Endodermal cell (in vitro differentiated cells): ENCODE measurements at regions not wholly inside any gene's neighbourhood (a gene's known extent, or its start where the extent isn't known, plus 50 kb on each side); places are given as distances from the start of the nearest gene placed in this dataset.

ENCODE experiments used
- DNase-seq: peaks from one replicate; pipeline ENCODE4 v3.0.0-alpha.2; 2017
- H3K27ac ChIP-seq: 2 replicates; pipeline ENCODE4 v1.5.1; 2013; ENCODE audit warnings: mild to moderate bottlenecking, low read depth, low read length, moderate library complexity
- H3K27me3 ChIP-seq: 2 replicates; pipeline ENCODE4 v1.6.1; 2013; ENCODE audit warnings: mild to moderate bottlenecking, low read length, moderate library complexity; ENCODE audit not compliant: insufficient read depth, control insufficient read depth, poor library complexity, severe bottlenecking
- H3K36me3 ChIP-seq: 2 replicates; pipeline ENCODE4 v1.7.0; 2013; ENCODE audit warnings: mild to moderate bottlenecking, low read length, moderate library complexity; ENCODE audit not compliant: control insufficient read depth, insufficient read depth
- H3K4me1 ChIP-seq: one replicate; pipeline ENCODE4 v1.7.0; 2013; ENCODE audit warnings: low read length; ENCODE audit not compliant: control insufficient read depth, insufficient read depth
- H3K4me3 ChIP-seq: 2 replicates; pipeline ENCODE4 v1.5.1; 2013; ENCODE audit warnings: mild to moderate bottlenecking, low read length, moderate library complexity
- H3K9ac ChIP-seq: 2 replicates; pipeline ENCODE4 v1.6.1; 2013; ENCODE audit warnings: mild to moderate bottlenecking, low read length, moderate library complexity; ENCODE audit not compliant: poor library complexity, severe bottlenecking; ENCODE audit errors: extremely low read depth
- H3K9me3 ChIP-seq: 2 replicates; pipeline ENCODE4 v1.6.1; 2013; ENCODE audit warnings: mild to moderate bottlenecking, low read length, moderate library complexity; ENCODE audit not compliant: control insufficient read depth
- H3K27ac Mint-ChIP-seq: 2 replicates; pipeline ENCODE4 v1.8.0; 2020; ENCODE audit warnings: mixed read lengths
- H3K27me3 Mint-ChIP-seq: 2 replicates; pipeline ENCODE4 v1.8.0; 2021; ENCODE audit warnings: mild to moderate bottlenecking, mixed read lengths; ENCODE audit not compliant: insufficient read depth
- H3K36me3 Mint-ChIP-seq: 2 replicates; pipeline ENCODE4 v1.8.0; 2020; ENCODE audit warnings: low read depth, mixed read lengths
- H3K4me1 Mint-ChIP-seq: 2 replicates; pipeline ENCODE4 v1.8.0; 2020; ENCODE audit warnings: mixed read lengths
- H3K4me3 Mint-ChIP-seq: 2 replicates; pipeline ENCODE4 v1.8.0; 2020; ENCODE audit warnings: mild to moderate bottlenecking, moderate library complexity, mixed read lengths
- H3K9me3 Mint-ChIP-seq: 2 replicates; pipeline ENCODE4 v1.8.0; 2020; ENCODE audit warnings: mild to moderate bottlenecking, mixed read lengths
- CTCF ChIP-seq: fragments of 200-600 bp; sonication (generic); conservative IDR thresholded peaks from 2 replicates; pipeline ENCODE4 v1.5.0; 2021; ENCODE audit warnings: antibody characterized with exemption, mild to moderate bottlenecking
- WGBS, 2 experiments: methylation state at CpG; one replicate each; pipeline versions ENCODE4 v1.1.5 to v1.1.7; 2013; ENCODE audit warnings: missing lambda C conversion rate in 2 of 2, mixed read lengths in 1 of 2; ENCODE audit not compliant: insufficient coverage in 1 of 2, insufficient read length in 1 of 2; 5-methylcytosine and 5-hydroxymethylcytosine counted together

GRCh38 chr13:40341501-40341900, 324.9 kb downstream of the FOXO1 start:
- H3K9me3 Mint-ChIP-seq = no peaks in the 10 kb centered on the region
- peaks cover 48% of the 10 kb centered on the region for H3K4me1 Mint-ChIP-seq
- no peak for DNase-seq
- Histone ChIP-seq H3K27me3 (no peaks in the 10 kb centered on the region), H3K27ac (peak overlapping the region; percentile 94), H3K9ac (no peak overlapping the region), H3K36me3 (no peaks in the 10 kb centered on the region), H3K9me3 (peaks cover 4% of the 10 kb centered on the region), H3K4me3 (no peak overlapping the region), H3K4me1 (peaks cover 31% of the 10 kb centered on the region)
- H3K4me3 Mint-ChIP-seq = no peak overlapping the region
- TF ChIP-seq CTCF = no peak
- 68 to 85% methylated on average over 3 of the region's 3 CpGs for WGBS, 2 experiments
- peaks cover 3% of the 10 kb centered on the region for H3K27me3 Mint-ChIP-seq
- H3K36me3 Mint-ChIP-seq = no peaks in the 10 kb centered on the region
- no peak overlapping the region for H3K27ac Mint-ChIP-seq

GRCh38 chr13:40342461-40342860, 324.0 kb downstream of the FOXO1 start:
- H3K4me3 ChIP-seq = no peak overlapping the region
- H3K27me3 ChIP-seq = no peaks in the 10 kb centered on the region
- Mint-ChIP-seq H3K36me3 (no peaks in the 10 kb centered on the region), H3K4me1 (peaks cover 38% of the 10 kb centered on the region), H3K27ac (no peak overlapping the region), H3K9me3 (no peaks in the 10 kb centered on the region), H3K4me3 (no peak overlapping the region), H3K27me3 (peaks cover 3% of the 10 kb centered on the region)
- WGBS, 2 experiments = 94 to 100% methylated on average over 2 to 7 of the region's 7 CpGs
- no peak overlapping the region for H3K27ac ChIP-seq
- no peak overlapping the region for H3K9ac ChIP-seq
- peaks cover 24% of the 10 kb centered on the region for H3K4me1 ChIP-seq
- no peaks in the 10 kb centered on the region for H3K36me3 ChIP-seq
- peaks cover 4% of the 10 kb centered on the region for H3K9me3 ChIP-seq
- TF ChIP-seq CTCF = no peak
- DNase-seq = no peak

- no peak overlapping the region for H3K4me3 ChIP-seq
- Mint-ChIP-seq H3K4me1 (peaks cover 36% of the 10 kb centered on the region), H3K27ac (no peak overlapping the region), H3K36me3 (no peaks in the 10 kb centered on the region), H3K4me3 (no peak overlapping the region), H3K9me3 (no peaks in the 10 kb centered on the region), H3K27me3 (peaks cover 3% of the 10 kb centered on the region)
- H3K9ac ChIP-seq = no peak overlapping the region
- H3K4me1 ChIP-seq = peaks cover 20% of the 10 kb centered on the region
- no peak for DNase-seq
- peaks cover 4% of the 10 kb centered on the region for H3K9me3 ChIP-seq
- TF ChIP-seq CTCF = no peak
- H3K27ac ChIP-seq = no peak overlapping the region
- WGBS, 2 experiments = 92 to 100% methylated on average over 3 of the region's 3 CpGs
- H3K36me3 ChIP-seq = no peaks in the 10 kb centered on the region
- no peaks in the 10 kb centered on the region for H3K27me3 ChIP-seq
These were observed 323.5 kb downstream of the FOXO1 start for GRCh38 chr13:40342901-40343300.
